K562 (cell line): ENCODE measurements at regions not wholly inside any gene's neighbourhood (a gene's known extent, or its start where the extent isn't known, plus 50 kb on each side); places are given as distances from the start of the nearest gene placed in this dataset.

Source experiments
- ATAC-seq: fragments of 200-7000 bp; cut with Tn5 transposase; 3 replicates; pipeline ENCODE4 v1.9.1; 2020; ENCODE audit warnings: moderate library complexity
- BruUV-seq: library from RNA; stranded (reverse); fragments of 400-500 nt; replicated peaks from 2 replicates; lab custom pipeline; 2021; lab: Mats Ljungman, UMichigan
- CTCF ChIA-PET: fragments of 300-600 bp; formaldehyde crosslinking; extraction: SDS; loops from one replicate; lab custom pipeline; 2021; ENCODE audit warnings: low intra/inter-chr PET ratio; lab: Yijun Ruan, JAX
- POLR2A ChIA-PET: fragments of 300-600, 350-650 bp; sonication (Branson Sonifier 250); formaldehyde crosslinking; extraction: SDS; loops from one replicate; lab custom pipeline; 2021; ENCODE audit warnings: antibody characterized with exemption, inconsistent platforms; lab: Yijun Ruan, JAX
- DNase-seq, 4 experiments: peaks; one replicate each; pipeline versions ENCODE4 v3.0.0 to v3.0.0-alpha.2; 2011 to 2018; ENCODE audit warnings: low spot score in 3 of 4, mixed read lengths in 3 of 4; ENCODE audit errors: extremely low read depth in 1 of 4
- FAIRE-seq: peaks from 2 replicates; lab custom pipeline; 2011; peaks lifted over from hg19 to GRCh38; lab: Jason Lieb, UNC
- H2AFZ ChIP-seq: 2 replicates; pipeline ENCODE4 v1.6.0; 2011; ENCODE audit warnings: low read depth, low read length, control low read depth, inconsistent platforms
- H3K27ac ChIP-seq: fragments of 200-600 bp; 3 replicates; pipeline ENCODE4 v1.8.0; 2011; ENCODE audit warnings: low read depth, mild to moderate bottlenecking, control low read depth, inconsistent platforms, low read length, moderate library complexity, mixed read lengths; ENCODE audit errors: extremely low read depth
- H3K27me3 ChIP-seq, 2 experiments: fragments of 300-600 bp in 1 of 2; 2 replicates in 1 of 2; 3 replicates in 1 of 2; pipeline versions ENCODE4 v1.6.0 to v1.8.0; 2011; ENCODE audit warnings: inconsistent platforms in 2 of 2, low read length in 2 of 2, mild to moderate bottlenecking in 1 of 2, mixed read lengths in 1 of 2, moderate library complexity in 1 of 2; ENCODE audit not compliant: control insufficient read depth in 2 of 2, insufficient read depth in 2 of 2
- H3K36me3 ChIP-seq: fragments of 300-600 bp; 3 replicates; pipeline ENCODE4 v1.8.0; 2011; ENCODE audit warnings: mild to moderate bottlenecking, low read length, inconsistent platforms; ENCODE audit not compliant: control insufficient read depth, insufficient read depth
- H3K4me1 ChIP-seq, 2 experiments: fragments of 200-600 bp in 1 of 2; replicated peaks in 1 of 2; 2 replicates in 1 of 2; 3 replicates in 1 of 2; pipeline versions ENCODE4 v1.5.1 to v1.8.0; 2011; ENCODE audit warnings: inconsistent platforms in 2 of 2, low read length in 2 of 2, mild to moderate bottlenecking in 1 of 2, mixed read lengths in 1 of 2, moderate library complexity in 1 of 2; ENCODE audit not compliant: control insufficient read depth in 2 of 2, insufficient read depth in 2 of 2
- H3K4me2 ChIP-seq: 2 replicates; pipeline ENCODE4 v1.6.1; 2011; ENCODE audit warnings: low read length, control low read depth, inconsistent platforms, mixed read lengths; ENCODE audit not compliant: insufficient read depth
- H3K4me3 ChIP-seq: fragments of 200-600 bp; sonication (generic), shearing (Covaris generic); 2 replicates; pipeline ENCODE4 v1.5.1; 2016; ENCODE audit warnings: control low read depth, inconsistent platforms
- H3K79me2 ChIP-seq: fragments of 200-600 bp; 3 replicates; pipeline ENCODE4 v1.8.0; 2011; ENCODE audit warnings: low read length, inconsistent platforms; ENCODE audit not compliant: control insufficient read depth, insufficient read depth
- H3K9ac ChIP-seq, 2 experiments: 2 replicates each; pipeline versions ENCODE4 v1.6.0 to v1.6.1; 2011; ENCODE audit warnings: low read depth in 2 of 2, low read length in 2 of 2, control low read depth in 1 of 2, inconsistent platforms in 1 of 2, mild to moderate bottlenecking in 1 of 2, mixed read lengths in 1 of 2; ENCODE audit not compliant: insufficient read depth in 1 of 2
- H3K9me1 ChIP-seq: one replicate; pipeline ENCODE4 v1.6.0; 2011; ENCODE audit warnings: inconsistent platforms, mild to moderate bottlenecking, low read length, moderate library complexity; ENCODE audit not compliant: control insufficient read depth, insufficient read depth
- H3K9me3 ChIP-seq: replicated peaks from 2 replicates; pipeline ENCODE4 v1.5.1; 2011; ENCODE audit warnings: low read depth, low read length, inconsistent platforms; ENCODE audit not compliant: control insufficient read depth, insufficient read depth
- H4K20me1 ChIP-seq: replicated peaks from 2 replicates; pipeline ENCODE4 v1.6.1; 2011; ENCODE audit warnings: low read length, inconsistent platforms, mixed read lengths; ENCODE audit not compliant: control insufficient read depth, insufficient read depth
- ARHGAP35 ChIP-seq: fragments of 450-650 bp; IDR thresholded peaks from 2 replicates; pipeline ENCODE4 v1.6.1; 2018; ENCODE audit not compliant: partially characterized antibody
- ARID3A ChIP-seq: IDR thresholded peaks from 2 replicates; pipeline ENCODE4 v1.6.1; 2012; ENCODE audit warnings: low read depth, low read length, improper control_type of control experiment, borderline replicate concordance
- CSDE1 ChIP-seq, 2 experiments: fragments of 450-650 bp; IDR thresholded peaks; 2 replicates each; pipeline ENCODE4 v1.6.1; 2016; ENCODE audit warnings: mild to moderate bottlenecking in 1 of 2
- GABPB1 ChIP-seq: sonication (generic); formaldehyde crosslinking; IDR thresholded peaks from 2 replicates; pipeline ENCODE4 v1.8.0; 2022; ENCODE audit warnings: mild to moderate bottlenecking, missing genetic modification reagents
- HNRNPUL1 ChIP-seq: fragments of 200-400 bp; formaldehyde crosslinking; IDR thresholded peaks from 2 replicates; pipeline ENCODE4 v1.6.1; 2017; ENCODE audit warnings: low read length
- MXI1 ChIP-seq: IDR thresholded peaks from 2 replicates; pipeline ENCODE4 v1.6.1; 2011; ENCODE audit warnings: low read depth, mild to moderate bottlenecking, improper control_type of control experiment, low read length
- NELFE ChIP-seq: IDR thresholded peaks from 2 replicates; pipeline ENCODE4 v1.6.1; 2011; ENCODE audit warnings: mild to moderate bottlenecking; ENCODE audit not compliant: insufficient read depth, insufficient read length
- PCBP2 ChIP-seq: fragments of 200-400 bp; formaldehyde crosslinking; IDR thresholded peaks from 2 replicates; pipeline ENCODE4 v1.6.1; 2018; ENCODE audit warnings: low read length, low read depth, mild to moderate bottlenecking, moderate library complexity; ENCODE audit not compliant: poor library complexity, severe bottlenecking
- SIN3B ChIP-seq: fragments of 450-650 bp; IDR thresholded peaks from 2 replicates; pipeline ENCODE4 v1.6.1; 2017; ENCODE audit warnings: low read depth, mild to moderate bottlenecking, moderate library complexity
- SMAD1 ChIP-seq: fragments of 150-350 bp; IDR thresholded peaks from 2 replicates; pipeline ENCODE4 v1.6.1; 2014; ENCODE audit warnings: low read length, low read depth; ENCODE audit not compliant: partially characterized antibody
- ZFP91 ChIP-seq: sonication (generic); formaldehyde crosslinking; IDR thresholded peaks from 2 replicates; pipeline ENCODE4 v1.8.0; 2022; ENCODE audit warnings: mild to moderate bottlenecking, missing genetic modification reagents
- ZNF121 ChIP-seq: sonication (generic); formaldehyde crosslinking; conservative IDR thresholded peaks from 2 replicates; pipeline ENCODE4 v1.8.0; 2022; ENCODE audit warnings: missing genetic modification reagents
- ZNF449 ChIP-seq: fragments of 250-450 bp; sonication (Bioruptor Pico); IDR thresholded peaks from 2 replicates; pipeline ENCODE4 v1.8.0; 2022; ENCODE audit warnings: moderate library complexity, mild to moderate bottlenecking, inconsistent platforms
- ZNF77 ChIP-seq: fragments of 250-450 bp; sonication (Bioruptor Pico); IDR thresholded peaks from 2 replicates; pipeline ENCODE4 v1.5.0; 2020
- WGBS: fragments of 100-300 bp; shearing (Covaris generic); methylation state at CpG from one replicate; pipeline ENCODE4 v1.1.6; 2016; ENCODE audit warnings: low coverage, mixed read lengths; ENCODE audit not compliant: insufficient coverage; ENCODE audit errors: missing lambda C conversion rate; 5-methylcytosine and 5-hydroxymethylcytosine counted together
- in situ Hi-C: fragments of 300-500 bp; cut with MboI; formaldehyde crosslinking; loops from 4 replicates; pipeline ENCODE4 v1.15.0; 2018; ENCODE audit warnings: inconsistent platforms, mixed read lengths
- intact Hi-C: fragments of 100-400 bp; cut with micrococcal nuclease; formaldehyde crosslinking; loops from 2 replicates; pipeline ENCODE4 v1.14.2; 2022

DNA sequence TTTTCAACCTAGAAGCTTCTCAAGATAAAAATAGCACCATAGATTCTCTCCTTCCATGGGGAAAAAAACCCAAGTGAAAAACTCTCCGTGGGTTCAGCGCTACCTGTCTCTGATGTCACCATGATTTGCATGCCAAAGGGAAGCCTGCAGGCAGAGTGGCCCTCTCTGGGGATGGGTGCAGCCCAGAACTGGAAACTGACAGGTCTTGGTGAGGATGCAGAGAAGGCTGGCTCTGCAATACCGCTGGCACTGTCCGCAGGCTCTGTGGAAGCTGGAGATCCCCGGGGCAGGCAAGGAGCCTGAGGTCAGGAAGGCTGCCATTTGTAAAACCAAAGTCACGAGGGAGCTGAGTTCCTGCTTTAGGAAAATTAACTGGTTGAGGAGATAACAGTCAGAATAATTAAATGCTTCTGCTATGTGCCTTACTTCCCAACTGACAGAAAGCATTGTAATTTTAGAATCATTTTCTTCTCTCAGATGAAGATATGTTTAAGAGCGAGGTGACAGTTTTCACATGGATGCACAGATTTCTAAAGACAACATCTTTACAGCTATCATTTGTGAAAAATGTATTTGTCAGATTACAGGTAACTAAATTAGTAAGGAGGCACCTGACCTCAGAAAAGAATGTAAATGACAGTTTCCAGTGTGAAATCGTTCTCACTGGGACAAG is 731.5 kb upstream of the FZD8 start (continued):
- no peak for TF ChIP-seq ZNF121 (CRISPR knock-in tag)
- no peak for TF ChIP-seq GABPB1
- no peak for TF ChIP-seq PCBP2
- no peak for TF ChIP-seq ZNF449 (CRISPR knock-in tag)
- TF ChIP-seq ZFP91, result no peak

GRCh38 chr10:36367362-36367761 is 725.3 kb upstream of the FZD8 start:
- no peak for ATAC-seq
- POLR2A ChIA-PET, result no interaction called here
- no TSS peak for BruUV-seq
- 0% methylated on average over 3 of the region's 3 CpGs for WGBS
- DNase-seq, result no peak
- Histone ChIP-seq H3K27ac (no peak overlapping the region), H3K4me3 (no peak overlapping the region), H3K79me2 (no peaks in the 10 kb centered on the region), H4K20me1 (no peaks in the 10 kb centered on the region), H3K27me3 (no peaks in the 10 kb centered on the region), H3K4me2 (no peak overlapping the region), H3K9me3 (no peaks in the 10 kb centered on the region), H3K4me1 (no peaks in the 10 kb centered on the region), H3K36me3 (no peaks in the 10 kb centered on the region), H3K9ac (no peak overlapping the region), H3K9me1 (no peaks in the 10 kb centered on the region), H2AFZ (no peak overlapping the region)
- in situ Hi-C loops, result no loop called here
- intact Hi-C loops, result no loop called here
- CTCF ChIA-PET, result no interaction called here
- TF ChIP-seq MXI1 (no peak), SIN3B (no peak), CSDE1 (IDR thresholded peaks at IDR 0.05) (no peak), HNRNPUL1 (no peak), ARHGAP35 (no peak), ARID3A (no peak), ZNF77 (CRISPR knock-in tag) (no peak), NELFE (no peak), SMAD1 (no peak)
- FAIRE-seq, result no peak
